ENCODE measurements at regions not wholly inside any gene's neighbourhood (a gene's known extent, or its start where the extent isn't known, plus 50 kb on each side); places are given as distances from the start of the nearest gene placed in this dataset.

- TF ChIP-seq NFRKB (IDR thresholded peaks at IDR 0.05) (no peak), ZNF384 (IDR thresholded peaks at IDR 0.05) (no peak)
Measured at GRCh38 chr20:17806107-17806506, 106.3 kb downstream of the BANF2 start.

Measured in HEK293T (cell line).